ENCODE measurements at regions not wholly inside any gene's neighbourhood (a gene's known extent, or its start where the extent isn't known, plus 50 kb on each side); places are given as distances from the start of the nearest gene placed in this dataset.
"Not testable (repeated sequence)": the region's sequence is repeated elsewhere in the genome, so short reads cannot be mapped to it uniquely, and the experiment has no call there.

- TF ChIP-seq CTCF (IDR thresholded peaks at IDR 0.05), result no peak
- no peak overlapping the region for H3K4me3 Mint-ChIP-seq
- H3K9me3 Mint-ChIP-seq, result peaks cover 7% of the 10 kb centered on the region
- H3K4me1 Mint-ChIP-seq, result peaks cover 7% of the 10 kb centered on the region
- DNase-seq, result no peak
- H3K27ac Mint-ChIP-seq, result no peak overlapping the region
- no peaks in the 10 kb centered on the region for H3K27me3 Mint-ChIP-seq (ENCODE audit: low read depth, poor library complexity)
- H3K36me3 Mint-ChIP-seq (ENCODE audit: low read depth), result no peaks in the 10 kb centered on the region
Observed at GRCh38 chr3:39644176-39644575, 165.2 kb upstream of the MYRIP start.

- peaks cover 22% of the 10 kb centered on the region for H3K9me3 Mint-ChIP-seq
- DNase-seq; H3K27me3 Mint-ChIP-seq (ENCODE audit: low read depth, poor library complexity); H3K4me3 Mint-ChIP-seq; H3K36me3 Mint-ChIP-seq (ENCODE audit: low read depth); H3K4me1 Mint-ChIP-seq; H3K27ac Mint-ChIP-seq: not testable (repeated sequence)
Observed at GRCh38 chr3:39651256-39651655, 158.2 kb upstream of the MYRIP start.

- Mint-ChIP-seq H3K27me3 (ENCODE audit: low read depth, poor library complexity) (peaks cover 4% of the 10 kb centered on the region), H3K27ac (no peak overlapping the region), H3K36me3 (ENCODE audit: low read depth) (no peaks in the 10 kb centered on the region), H3K9me3 (peaks cover 19% of the 10 kb centered on the region), H3K4me1 (no peaks in the 10 kb centered on the region), H3K4me3 (no peak overlapping the region)
- TF ChIP-seq CTCF (IDR thresholded peaks at IDR 0.05), result no peak
- DNase-seq, result no peak
Observed at GRCh38 chr3:39651993-39652739, 157.2 kb upstream of the MYRIP start.

- H3K27ac Mint-ChIP-seq; H3K4me3 Mint-ChIP-seq; H3K36me3 Mint-ChIP-seq (ENCODE audit: low read depth); DNase-seq; H3K4me1 Mint-ChIP-seq; H3K27me3 Mint-ChIP-seq (ENCODE audit: low read depth, poor library complexity): not testable (repeated sequence)
- peaks cover 28% of the 10 kb centered on the region for H3K9me3 Mint-ChIP-seq
Observed at GRCh38 chr3:39655718-39656117, 153.7 kb upstream of the MYRIP start.

GRCh38 chr3:39657075-39657474, 152.3 kb upstream of the MYRIP start:
- Mint-ChIP-seq H3K9me3 (peaks cover 23% of the 10 kb centered on the region), H3K27ac (no peak overlapping the region), H3K4me1 (no peaks in the 10 kb centered on the region), H3K27me3 (ENCODE audit: low read depth, poor library complexity) (peaks cover 4% of the 10 kb centered on the region), H3K4me3 (no peak overlapping the region), H3K36me3 (ENCODE audit: low read depth) (no peaks in the 10 kb centered on the region)
- DNase-seq, result no peak
- TF ChIP-seq CTCF (IDR thresholded peaks at IDR 0.05), result no peak

- DNase-seq, result no peak
- no peak overlapping the region for H3K27ac Mint-ChIP-seq
- no peaks in the 10 kb centered on the region for H3K36me3 Mint-ChIP-seq (ENCODE audit: low read depth)
- no peak for TF ChIP-seq CTCF (IDR thresholded peaks at IDR 0.05)
- H3K27me3 Mint-ChIP-seq (ENCODE audit: low read depth, poor library complexity), result peaks cover 4% of the 10 kb centered on the region
- H3K9me3 Mint-ChIP-seq, result peaks cover 19% of the 10 kb centered on the region
- H3K4me1 Mint-ChIP-seq, result no peaks in the 10 kb centered on the region
- no peak overlapping the region for H3K4me3 Mint-ChIP-seq
Observed at GRCh38 chr3:39657775-39658174, 151.6 kb upstream of the MYRIP start.

- no peak for TF ChIP-seq CTCF (IDR thresholded peaks at IDR 0.05)
- no peak overlapping the region for H3K27ac Mint-ChIP-seq
- H3K4me1 Mint-ChIP-seq, result no peaks in the 10 kb centered on the region
- peaks cover 3% of the 10 kb centered on the region for H3K27me3 Mint-ChIP-seq (ENCODE audit: low read depth, poor library complexity)
- no peak overlapping the region for H3K4me3 Mint-ChIP-seq
- H3K9me3 Mint-ChIP-seq, result peaks cover 3% of the 10 kb centered on the region
- H3K36me3 Mint-ChIP-seq (ENCODE audit: low read depth), result no peaks in the 10 kb centered on the region
- no peak for DNase-seq
Observed at GRCh38 chr3:39664931-39665330, 144.5 kb upstream of the MYRIP start.

All from nephron progenitor cell (in vitro differentiated cells).